ENCODE measurements at regions not wholly inside any gene's neighbourhood (a gene's known extent, or its start where the extent isn't known, plus 50 kb on each side); places are given as distances from the start of the nearest gene placed in this dataset.

DNA sequence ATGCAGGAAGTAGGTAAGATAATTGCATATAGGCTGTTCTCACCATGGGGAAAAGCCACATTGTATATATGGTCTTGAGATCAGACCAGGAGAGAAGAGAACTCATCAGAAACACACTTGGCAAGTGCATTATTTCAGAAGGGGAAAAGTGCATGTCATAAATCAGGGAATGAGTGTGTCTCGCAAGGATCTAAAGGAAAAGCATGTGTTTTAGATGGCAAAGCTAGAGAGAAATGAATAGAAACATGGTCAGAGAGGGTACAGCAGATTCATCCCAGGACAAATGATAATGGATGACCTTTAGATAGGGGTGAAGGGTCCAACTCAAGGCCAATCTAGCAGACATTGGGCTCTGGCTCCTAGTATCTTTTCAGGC lies 230.2 kb upstream of the NAV3 start:
- Histone ChIP-seq H3K4me3 (no peak overlapping the region), H3K27ac (no peak overlapping the region), H3K27me3 (no peaks in the 10 kb centered on the region), H3K4me1 (replicated peaks in 1 of 2) (no peaks in the 10 kb centered on the region), H3K9me3 (replicated peaks in 1 of 3) (no peaks in the 10 kb centered on the region), H3K36me3 (replicated peaks in 1 of 2) (no peaks in the 10 kb centered on the region)
- intact Hi-C loops (cut with DNase I) = no loop called here
- 50 to 76% (median 57%) methylated on average over 1 of the region's 1 CpG for whole genome bisulfite sequencing, 4 donors
- DNase-seq = no peak
- TF ChIP-seq, protein P1, sequence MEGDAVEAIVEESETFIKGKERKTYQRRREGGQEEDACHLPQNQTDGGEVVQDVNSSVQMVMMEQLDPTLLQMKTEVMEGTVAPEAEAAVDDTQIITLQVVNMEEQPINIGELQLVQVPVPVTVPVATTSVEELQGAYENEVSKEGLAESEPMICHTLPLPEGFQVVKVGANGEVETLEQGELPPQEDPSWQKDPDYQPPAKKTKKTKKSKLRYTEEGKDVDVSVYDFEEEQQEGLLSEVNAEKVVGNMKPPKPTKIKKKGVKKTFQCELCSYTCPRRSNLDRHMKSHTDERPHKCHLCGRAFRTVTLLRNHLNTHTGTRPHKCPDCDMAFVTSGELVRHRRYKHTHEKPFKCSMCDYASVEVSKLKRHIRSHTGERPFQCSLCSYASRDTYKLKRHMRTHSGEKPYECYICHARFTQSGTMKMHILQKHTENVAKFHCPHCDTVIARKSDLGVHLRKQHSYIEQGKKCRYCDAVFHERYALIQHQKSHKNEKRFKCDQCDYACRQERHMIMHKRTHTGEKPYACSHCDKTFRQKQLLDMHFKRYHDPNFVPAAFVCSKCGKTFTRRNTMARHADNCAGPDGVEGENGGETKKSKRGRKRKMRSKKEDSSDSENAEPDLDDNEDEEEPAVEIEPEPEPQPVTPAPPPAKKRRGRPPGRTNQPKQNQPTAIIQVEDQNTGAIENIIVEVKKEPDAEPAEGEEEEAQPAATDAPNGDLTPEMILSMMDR (IDR thresholded peaks at IDR 0.05) = no peak
- no peak for TF ChIP-seq POLR2A (IDR thresholded peaks at IDR 0.05)

DNA sequence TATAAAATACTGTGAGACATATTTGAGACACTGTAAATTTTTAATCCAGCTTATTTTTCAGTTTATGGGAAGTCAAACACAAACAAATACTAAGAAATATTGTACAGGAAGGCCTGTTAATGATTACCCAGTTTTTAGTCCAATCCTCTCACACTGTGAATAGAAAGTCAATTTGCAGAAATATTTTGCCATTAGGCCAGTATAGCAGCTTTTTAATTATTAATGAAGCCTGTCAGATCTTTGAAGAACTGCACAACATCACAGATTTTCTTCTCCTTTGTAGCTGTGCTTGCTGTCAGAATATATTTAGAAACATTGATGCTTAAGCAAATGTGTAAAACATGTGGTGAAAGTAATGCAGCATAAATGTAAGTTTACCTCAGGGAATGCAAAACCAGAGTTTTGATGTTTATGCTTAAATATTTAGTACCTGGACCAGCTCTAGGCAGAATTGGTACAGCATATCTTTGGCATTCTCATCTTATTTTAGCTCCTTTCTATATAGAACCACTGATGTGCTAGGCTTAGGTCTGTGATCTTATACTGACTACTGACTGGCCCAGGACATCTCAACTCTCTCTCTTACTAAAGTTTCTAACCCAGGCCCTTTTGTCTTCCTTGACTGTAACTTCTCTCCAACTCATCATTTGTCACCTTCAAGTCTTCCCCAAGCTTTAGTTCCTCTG lies 230.8 kb upstream of the NAV3 start:
- DNase-seq = no peak
- intact Hi-C loops (cut with DNase I) = no loop called here
- H3K27ac ChIP-seq = no peak overlapping the region
- TF ChIP-seq POLR2A (IDR thresholded peaks at IDR 0.05) = no peak
- TF ChIP-seq, protein P1 (IDR thresholded peaks at IDR 0.05) = no peak
- H3K4me1 ChIP-seq (replicated peaks in 1 of 2) = no peaks in the 10 kb centered on the region
- H3K27me3 ChIP-seq = no peaks in the 10 kb centered on the region
- H3K4me3 ChIP-seq = no peak overlapping the region
- no peaks in the 10 kb centered on the region for H3K9me3 ChIP-seq (replicated peaks in 1 of 3)
- H3K36me3 ChIP-seq (replicated peaks in 1 of 2) = no peaks in the 10 kb centered on the region

DNA sequence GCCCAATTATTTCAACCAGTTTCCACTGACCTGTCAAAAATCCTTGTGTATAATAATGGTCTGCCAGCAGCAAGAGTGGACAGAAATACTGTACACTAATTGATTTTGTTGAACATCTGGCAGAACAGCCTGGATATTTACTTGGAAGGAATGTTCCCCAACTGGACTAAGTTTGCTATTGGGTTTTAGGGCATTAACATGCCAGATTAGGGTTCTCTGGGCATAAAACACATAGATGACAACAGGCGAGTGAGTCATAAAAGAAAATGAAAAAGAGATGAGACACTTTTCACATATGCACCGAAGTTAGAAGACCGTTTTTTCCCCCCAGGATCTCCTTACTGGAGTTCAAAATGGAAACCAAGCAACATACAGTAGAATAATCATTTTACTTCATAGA lies 236.3 kb upstream of the NAV3 start:
- H3K4me3 ChIP-seq = no peak overlapping the region
- no peak for DNase-seq
- no peaks in the 10 kb centered on the region for H3K4me1 ChIP-seq (replicated peaks in 1 of 2)
- no peaks in the 10 kb centered on the region for H3K27me3 ChIP-seq
- no peaks in the 10 kb centered on the region for H3K9me3 ChIP-seq (replicated peaks in 1 of 3)
- H3K27ac ChIP-seq = no peak overlapping the region
- 67 to 88% (median 82%) methylated on average over 3 of the region's 3 CpGs for WGBS, 4 donors
- intact Hi-C loops (cut with DNase I) = no loop called here
- no peaks in the 10 kb centered on the region for H3K36me3 ChIP-seq (replicated peaks in 1 of 2)
- TF ChIP-seq POLR2A (IDR thresholded peaks at IDR 0.05) = no peak
- TF ChIP-seq, protein P1 (IDR thresholded peaks at IDR 0.05) = no peak

DNA sequence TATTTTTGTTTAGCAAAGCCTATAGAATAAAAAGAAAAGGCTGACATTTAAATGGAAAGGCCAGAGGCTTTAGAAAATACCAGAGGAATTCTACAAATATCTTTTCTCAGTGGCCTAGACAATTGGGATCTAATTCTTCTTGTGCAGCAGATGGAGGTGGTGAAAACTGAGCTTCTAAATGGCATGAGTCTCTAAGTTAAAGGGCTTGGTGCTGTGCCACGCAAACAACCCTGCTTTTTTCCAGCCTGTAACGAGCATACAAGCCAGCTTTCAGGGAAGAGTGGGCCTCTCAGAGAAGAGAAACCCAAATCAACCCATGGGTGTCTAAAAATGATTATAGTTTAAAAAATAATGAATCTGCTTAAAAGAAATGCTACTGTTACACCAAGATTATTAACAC lies 237.9 kb upstream of the NAV3 start:
- TF ChIP-seq POLR2A (IDR thresholded peaks at IDR 0.05) = no peak
- TF ChIP-seq, protein P1 (IDR thresholded peaks at IDR 0.05) = no peak
- intact Hi-C loops (cut with DNase I) = no loop called here
- no peak for DNase-seq
- Histone ChIP-seq H3K9me3 (replicated peaks in 1 of 3) (no peaks in the 10 kb centered on the region), H3K27ac (no peak overlapping the region), H3K36me3 (replicated peaks in 1 of 2) (no peaks in the 10 kb centered on the region), H3K4me1 (replicated peaks in 1 of 2) (no peaks in the 10 kb centered on the region), H3K4me3 (no peak overlapping the region), H3K27me3 (no peaks in the 10 kb centered on the region)
- WGBS, 4 donors = 73 to 87% (median 78%) methylated on average over 2 of the region's 2 CpGs

All from adrenal gland (tissue), 9 donors.